Neural cell (in vitro differentiated cells): ENCODE measurements at regions not wholly inside any gene's neighbourhood (a gene's known extent, or its start where the extent isn't known, plus 50 kb on each side); places are given as distances from the start of the nearest gene placed in this dataset.

Source experiments
- H2AFZ ChIP-seq: fragments of 200-600, 300-800 bp; sonication (generic), shearing (Covaris generic); 2 replicates; pipeline ENCODE4 v1.6.0; 2014; ENCODE audit warnings: low read depth, mild to moderate bottlenecking, antibody characterized with exemption, low read length, moderate library complexity
- H3F3A ChIP-seq: fragments of 200-600 bp; shearing (Covaris generic); 2 replicates; pipeline ENCODE4 v1.6.1; 2016; ENCODE audit warnings: mild to moderate bottlenecking, moderate library complexity, mixed read lengths, antibody characterized with exemption, low read length; ENCODE audit not compliant: insufficient read depth, poor library complexity, severe bottlenecking
- H3K27ac ChIP-seq: fragments of 200-600, 300-800 bp; sonication (generic), shearing (Covaris generic); 2 replicates; pipeline ENCODE4 v1.5.1; 2014; ENCODE audit warnings: mild to moderate bottlenecking, low read length, moderate library complexity
- H3K27me3 ChIP-seq: fragments of 300-800, 200-600 bp; sonication (generic), shearing (Covaris generic); 2 replicates; pipeline ENCODE4 v1.6.0; 2014; ENCODE audit warnings: mild to moderate bottlenecking, low read depth, low read length, moderate library complexity; ENCODE audit not compliant: insufficient read depth
- H3K36me3 ChIP-seq: fragments of 300-800, 200-600 bp; sonication (generic), shearing (Covaris generic); 2 replicates; pipeline ENCODE4 v1.5.1; 2014; ENCODE audit warnings: mild to moderate bottlenecking, antibody characterized with exemption, low read length, moderate library complexity; ENCODE audit not compliant: insufficient read depth
- H3K4me2 ChIP-seq: fragments of 300-800, 200-600 bp; sonication (generic), shearing (Covaris generic); 2 replicates; pipeline ENCODE4 v1.6.0; 2014; ENCODE audit warnings: mild to moderate bottlenecking, low read length
- H3K4me3 ChIP-seq: fragments of 300-800, 200-600 bp; sonication (generic), shearing (Covaris generic); 2 replicates; pipeline ENCODE4 v1.5.1; 2014; ENCODE audit warnings: mild to moderate bottlenecking, low read length, moderate library complexity
- H3K79me2 ChIP-seq: fragments of 200-600 bp; shearing (Covaris generic); replicated peaks from 2 replicates; pipeline ENCODE4 v1.6.0; 2014; ENCODE audit warnings: mild to moderate bottlenecking, low read length, moderate library complexity; ENCODE audit not compliant: insufficient read depth
- H3K9ac ChIP-seq: fragments of 300-800, 200-600 bp; sonication (generic), shearing (Covaris generic); 2 replicates; pipeline ENCODE4 v1.6.1; 2016; ENCODE audit warnings: mild to moderate bottlenecking, low read length, mixed read lengths
- H3K9me2 ChIP-seq: fragments of 200-600 bp; shearing (Covaris generic); 2 replicates; pipeline ENCODE4 v1.6.1; 2016; ENCODE audit warnings: mild to moderate bottlenecking, low read length, mixed read lengths; ENCODE audit not compliant: insufficient read depth
- H3K9me3 ChIP-seq: fragments of 200-600, 300-800 bp; sonication (generic), shearing (Covaris generic); 2 replicates; pipeline ENCODE4 v1.6.1; 2016; ENCODE audit warnings: mild to moderate bottlenecking, mixed run types, low read length, moderate library complexity, mixed read lengths
- H4K20me1 ChIP-seq: fragments of 200-600 bp; shearing (Covaris generic); 2 replicates; pipeline ENCODE4 v1.6.1; 2016; ENCODE audit warnings: mild to moderate bottlenecking, mixed run types; ENCODE audit not compliant: insufficient read depth
- CTCF ChIP-seq: fragments of 450-650 bp; IDR thresholded peaks from 2 replicates; pipeline ENCODE4 v1.5.1; 2014; ENCODE audit warnings: antibody characterized with exemption, mild to moderate bottlenecking, moderate library complexity; ENCODE audit not compliant: poor library complexity, severe bottlenecking
- EP300 ChIP-seq: fragments of 450-650 bp; conservative IDR thresholded peaks from 2 replicates; pipeline ENCODE4 v1.6.1; 2014; ENCODE audit warnings: antibody characterized with exemption, mild to moderate bottlenecking, moderate library complexity; ENCODE audit not compliant: poor library complexity, severe bottlenecking
- EZH2 ChIP-seq: fragments of 200-600, 300-800 bp; shearing (Covaris generic), sonication (generic); IDR thresholded peaks from 2 replicates; pipeline ENCODE4 v1.6.1; 2014; ENCODE audit warnings: antibody characterized with exemption, low read length, borderline replicate concordance, mild to moderate bottlenecking; ENCODE audit not compliant: insufficient read depth, poor library complexity, severe bottlenecking
- MXI1 ChIP-seq: fragments of 450-650 bp; conservative IDR thresholded peaks from 2 replicates; pipeline ENCODE4 v1.6.1; 2014; ENCODE audit warnings: antibody characterized with exemption, mild to moderate bottlenecking; ENCODE audit not compliant: poor library complexity, severe bottlenecking
- POLR2AphosphoS5 ChIP-seq: IDR thresholded peaks from 2 replicates; pipeline ENCODE4 v1.6.1; 2012
- RAD21 ChIP-seq: fragments of 450-650 bp; conservative IDR thresholded peaks from 2 replicates; pipeline ENCODE4 v1.6.1; 2014; ENCODE audit warnings: antibody characterized with exemption, mild to moderate bottlenecking, moderate library complexity
- REST ChIP-seq: IDR thresholded peaks from 2 replicates; pipeline ENCODE4 v1.6.1; 2012; ENCODE audit warnings: borderline replicate concordance
- SMC3 ChIP-seq: fragments of 450-650 bp; conservative IDR thresholded peaks from 2 replicates; pipeline ENCODE4 v1.6.1; 2014; ENCODE audit warnings: antibody characterized with exemption, mild to moderate bottlenecking, moderate library complexity; ENCODE audit not compliant: poor library complexity
- TAF1 ChIP-seq: IDR thresholded peaks from 2 replicates; pipeline ENCODE4 v1.6.1; 2012; ENCODE audit warnings: low read depth

GRCh38 chr6:3526962-3527650, 70.3 kb upstream of the SLC22A23 start:
- no peak for TF ChIP-seq REST
- TF ChIP-seq RAD21 = no peak
- no peak for TF ChIP-seq POLR2AphosphoS5
- no peak for TF ChIP-seq EZH2
- no peak for TF ChIP-seq MXI1
- no peak for TF ChIP-seq TAF1
- TF ChIP-seq SMC3 = no peak
- no peak for TF ChIP-seq CTCF
- no peak for TF ChIP-seq EP300
- no peak overlapping the region for H3K4me3 ChIP-seq

GRCh38 chr6:3525915-3526314, 69.1 kb upstream of the SLC22A23 start:
- H3K9me3 ChIP-seq = no peaks in the 10 kb centered on the region

More at GRCh38 chr6:3526962-3527650, 70.3 kb upstream of the SLC22A23 start:
- no peak overlapping the region for H3K9ac ChIP-seq
- H2AFZ ChIP-seq = no peak overlapping the region
- H3K79me2 ChIP-seq = no peaks in the 10 kb centered on the region
- no peaks in the 10 kb centered on the region for H4K20me1 ChIP-seq
- no peaks in the 10 kb centered on the region for H3K9me3 ChIP-seq
- no peaks in the 10 kb centered on the region for H3K27me3 ChIP-seq
- H3K9me2 ChIP-seq = no peaks in the 10 kb centered on the region
- H3K27ac ChIP-seq = no peak overlapping the region
- H3F3A ChIP-seq = no peaks in the 10 kb centered on the region
- no peaks in the 10 kb centered on the region for H3K36me3 ChIP-seq
- H3K4me2 ChIP-seq = no peak overlapping the region

More at GRCh38 chr6:3525915-3526314, 69.1 kb upstream of the SLC22A23 start:
- Histone ChIP-seq H3K79me2 (no peaks in the 10 kb centered on the region), H3K36me3 (no peaks in the 10 kb centered on the region), H2AFZ (no peak overlapping the region), H3K9ac (no peak overlapping the region), H3K27ac (no peak overlapping the region), H3K4me3 (no peak overlapping the region), H3F3A (no peaks in the 10 kb centered on the region), H3K9me2 (no peaks in the 10 kb centered on the region), H4K20me1 (no peaks in the 10 kb centered on the region), H3K27me3 (no peaks in the 10 kb centered on the region), H3K4me2 (no peak overlapping the region)
- TF ChIP-seq RAD21 = no peak
- TF ChIP-seq CTCF = no peak
- no peak for TF ChIP-seq REST
- TF ChIP-seq SMC3 = no peak
- no peak for TF ChIP-seq EZH2
- no peak for TF ChIP-seq POLR2AphosphoS5
- TF ChIP-seq TAF1 = no peak
- TF ChIP-seq MXI1 = no peak
- no peak for TF ChIP-seq EP300
